Retina (tissue), 1 donor: ENCODE measurements at regions not wholly inside any gene's neighbourhood (a gene's known extent, or its start where the extent isn't known, plus 50 kb on each side); places are given as distances from the start of the nearest gene placed in this dataset.
A peak's percentile ranks its signal among the peaks of the same experiment; 100 is the strongest.

Source experiments
- DNase-seq: peaks from one replicate; pipeline ENCODE4 v3.0.0-alpha.2; 2016

GRCh38 chr12:118611770-118612169 lies 235.4 kb downstream of the SUDS3 start:
- DNase-seq, result no peak

GRCh38 chr12:118617611-118618450 lies 241.5 kb downstream of the SUDS3 start:
- DNase-seq, result no peak

- DNase-seq, result no peak
These were observed 242.3 kb downstream of the SUDS3 start for GRCh38 chr12:118618695-118619094.

- DNase-seq, result no peak
These were observed 248.8 kb downstream of the SUDS3 start for GRCh38 chr12:118625050-118625675.

GRCh38 chr12:118633071-118633470 lies 256.7 kb downstream of the SUDS3 start:
- peak; percentile 21 for DNase-seq

- DNase-seq, result no peak
These were observed 258.9 kb downstream of the SUDS3 start for GRCh38 chr12:118635276-118635675.

- DNase-seq, result no peak
These were observed 261.5 kb downstream of the SUDS3 start for GRCh38 chr12:118637767-118638370.

- no peak for DNase-seq
These were observed 264.9 kb downstream of the SUDS3 start for GRCh38 chr12:118641249-118641648.

- peak; percentile 16 for DNase-seq
These were observed 268.9 kb downstream of the SUDS3 start for GRCh38 chr12:118645219-118645618.

- no peak for DNase-seq
These were observed 273.6 kb downstream of the SUDS3 start for GRCh38 chr12:118649765-118650585.

GRCh38 chr12:118650586-118650960 lies 274.2 kb downstream of the SUDS3 start:
- no peak for DNase-seq

GRCh38 chr12:118651487-118651886 lies 275.1 kb downstream of the SUDS3 start:
- no peak for DNase-seq

GRCh38 chr12:118655588-118655987 lies 279.2 kb downstream of the SUDS3 start:
- no peak for DNase-seq

- DNase-seq, result peak; percentile 82
These were observed 300.9 kb upstream of the SRRM4 start for GRCh38 chr12:118680356-118680963.

- no peak for DNase-seq
These were observed 298.7 kb upstream of the SRRM4 start for GRCh38 chr12:118682656-118683055.

GRCh38 chr12:118685983-118686607 lies 295.2 kb upstream of the SRRM4 start:
- no peak for DNase-seq

- DNase-seq, result peak; percentile 65
These were observed 291.5 kb upstream of the SRRM4 start for GRCh38 chr12:118689793-118690192.

GRCh38 chr12:118690506-118690905 lies 290.8 kb upstream of the SRRM4 start:
- no peak for DNase-seq

GRCh38 chr12:118694128-118694775 lies 287.1 kb upstream of the SRRM4 start:
- DNase-seq, result no peak

- no peak for DNase-seq
These were observed 276.7 kb upstream of the SRRM4 start for GRCh38 chr12:118704527-118705241.

- DNase-seq, result no peak
These were observed 274.9 kb upstream of the SRRM4 start for GRCh38 chr12:118706437-118706836.
